ENCODE measurements at regions not wholly inside any gene's neighbourhood (a gene's known extent, or its start where the extent isn't known, plus 50 kb on each side); places are given as distances from the start of the nearest gene placed in this dataset.
"Not testable (repeated sequence)": the region's sequence is repeated elsewhere in the genome, so short reads cannot be mapped to it uniquely, and the experiment has no call there.

DNA sequence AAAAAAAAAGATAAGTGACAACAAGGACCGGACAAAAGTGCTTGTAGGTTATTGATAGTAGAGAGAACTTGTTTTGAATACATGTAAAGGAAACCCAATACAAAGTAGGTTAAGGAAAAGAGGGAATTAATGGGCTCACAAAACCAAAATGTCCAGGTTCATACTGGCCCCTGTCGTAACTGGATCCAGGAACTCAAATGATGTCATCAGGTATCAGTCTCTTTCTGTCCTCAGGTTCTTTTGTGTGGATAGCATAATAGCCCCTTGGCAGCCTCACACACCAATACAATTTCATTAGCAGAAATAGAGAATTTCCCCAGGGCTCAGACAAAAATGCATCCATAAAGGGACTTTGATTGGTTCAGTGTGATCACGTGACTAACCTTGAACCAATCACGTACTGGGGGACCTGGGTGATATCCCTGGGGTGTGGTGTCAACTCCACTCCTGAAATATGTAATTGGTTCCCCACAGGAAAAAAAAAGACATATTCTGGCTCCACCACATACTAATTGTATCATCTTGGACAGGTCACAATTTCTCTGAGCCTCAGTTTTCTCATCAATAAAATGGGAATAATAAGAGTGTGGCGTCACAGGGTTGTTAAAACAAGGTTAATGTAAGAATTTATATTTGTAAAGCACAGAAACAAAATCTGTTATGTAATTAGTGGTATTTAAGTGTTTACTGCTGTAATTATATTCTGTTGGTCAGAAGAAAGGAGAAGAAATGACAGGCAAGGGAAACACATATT is 174.8 kb downstream of the PDGFRA start:
- DNase-seq (ENCODE audit: low read depth), result no peak

DNA sequence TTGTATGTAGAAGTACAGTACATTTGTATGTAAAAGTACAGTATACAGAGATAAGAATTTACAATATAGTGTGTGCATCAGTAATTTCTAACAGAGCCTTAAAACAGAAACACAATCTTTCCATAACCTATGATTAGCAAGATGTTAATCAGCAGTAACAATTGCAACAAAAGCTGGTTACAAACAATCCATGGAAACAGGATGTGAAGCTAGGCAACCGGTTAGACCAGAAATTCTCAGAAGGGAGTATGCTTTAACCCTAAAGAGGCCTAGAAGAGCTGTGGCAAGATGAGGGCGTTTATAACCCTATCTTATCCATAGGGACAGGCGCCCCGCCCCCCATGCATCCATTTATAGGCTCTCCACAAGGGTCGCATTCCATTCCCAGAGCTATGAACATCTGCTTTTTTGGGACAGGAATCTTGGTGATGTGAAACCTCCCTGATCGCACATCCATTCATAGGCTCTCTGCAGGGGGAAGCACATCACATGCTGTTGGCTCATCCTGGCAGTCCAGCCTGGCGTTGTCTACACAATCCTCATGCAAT is 180.3 kb downstream of the PDGFRA start:
- not testable (repeated sequence) for DNase-seq (ENCODE audit: low read depth)

DNA sequence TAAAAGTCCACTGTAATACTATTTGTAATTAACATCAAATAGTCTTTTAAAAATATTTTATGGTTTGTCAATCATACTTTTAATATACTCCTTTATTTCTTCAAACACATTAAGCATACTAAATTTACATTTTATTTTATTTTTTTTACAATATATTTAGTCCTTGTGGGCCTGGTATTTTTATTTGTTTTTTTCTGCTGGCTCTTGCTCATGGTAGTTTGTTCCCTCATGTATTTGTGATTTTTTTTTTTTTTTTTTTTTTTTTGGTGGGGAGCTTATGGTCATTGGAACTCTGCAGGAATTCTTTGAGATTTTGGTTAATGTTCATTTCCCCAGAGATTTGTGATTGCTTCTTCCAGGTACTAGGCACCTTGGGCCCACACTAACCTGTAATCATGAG is 185.5 kb downstream of the PDGFRA start:
- no peak for DNase-seq (ENCODE audit: low read depth)

DNA sequence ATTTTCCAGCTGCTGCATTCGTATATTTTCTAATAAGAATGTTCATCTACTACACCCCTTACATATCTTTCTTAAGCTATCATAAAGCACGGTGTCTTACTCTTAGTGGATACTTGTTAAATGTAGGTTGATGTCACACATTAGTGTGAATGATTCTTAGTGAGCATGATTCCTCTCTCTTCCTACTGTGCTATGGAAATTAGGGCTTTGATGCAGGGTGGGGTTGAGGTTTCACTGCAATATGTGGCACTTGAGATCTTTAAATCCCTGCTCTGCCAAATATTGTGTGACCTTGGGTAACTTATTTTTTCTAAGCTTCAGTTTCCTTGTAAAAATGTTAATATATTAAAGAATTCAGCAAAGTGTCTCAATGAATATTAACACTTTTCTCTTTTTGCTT is 188.4 kb downstream of the PDGFRA start:
- DNase-seq (ENCODE audit: low read depth), result no peak

DNA sequence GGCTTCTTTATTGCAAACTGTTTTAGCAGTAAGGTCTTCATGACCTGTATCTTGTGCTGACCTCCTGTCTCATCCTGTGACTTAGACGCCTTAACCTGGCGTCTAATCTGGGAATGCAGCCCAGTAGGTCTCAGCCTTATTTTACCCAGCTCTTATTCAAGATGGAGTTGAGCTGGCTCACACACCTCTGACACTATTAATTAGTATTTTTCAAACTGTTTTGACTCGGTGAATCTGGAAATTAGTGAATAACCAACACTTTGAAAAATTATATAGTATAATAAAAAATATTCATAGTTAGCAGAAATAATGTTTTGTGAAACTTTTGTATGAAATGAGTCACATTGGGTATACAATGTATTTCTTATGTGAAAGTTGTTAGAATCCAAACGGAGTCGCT is 189.4 kb downstream of the PDGFRA start:
- no peak for DNase-seq (ENCODE audit: low read depth)

DNA sequence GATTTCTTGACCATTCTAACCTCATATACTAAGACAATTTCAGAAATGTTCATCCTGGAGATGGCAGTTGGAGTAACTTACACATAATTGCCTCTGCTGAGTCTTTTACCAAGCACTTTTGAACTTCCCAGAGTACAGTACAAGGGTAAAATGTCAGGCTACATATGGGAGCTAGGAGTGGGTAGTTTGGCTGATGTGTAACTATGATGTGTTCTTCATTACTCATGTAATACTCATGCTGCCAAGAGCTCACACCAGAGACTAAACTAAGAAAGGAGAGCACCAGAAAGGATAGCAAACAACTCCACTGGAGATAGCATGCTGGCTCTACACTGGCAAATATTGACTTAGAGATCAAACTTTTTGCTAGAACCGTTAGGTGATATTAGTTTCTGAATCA is 194.0 kb downstream of the PDGFRA start:
- DNase-seq (ENCODE audit: low read depth), result no peak

DNA sequence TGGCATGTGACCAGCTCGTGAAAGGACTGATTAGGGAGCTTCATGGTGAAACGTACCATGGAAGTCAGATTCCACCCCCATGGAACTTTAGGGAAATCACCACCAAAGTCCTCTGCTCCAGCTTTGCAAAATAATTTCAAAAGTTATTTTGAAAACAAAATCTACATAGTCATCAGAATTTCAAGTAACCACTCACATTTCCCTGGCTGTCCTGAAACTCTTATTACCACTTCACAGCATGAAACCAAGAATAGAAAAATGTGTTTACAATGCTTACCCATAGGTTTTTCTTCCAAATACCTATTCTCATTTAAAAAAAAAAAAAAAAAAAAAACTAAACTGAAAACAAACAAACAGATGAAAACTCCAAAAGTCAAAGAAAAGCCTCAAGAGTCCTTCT is 198.7 kb downstream of the PDGFRA start:
- no peak for DNase-seq (ENCODE audit: low read depth)

DNA sequence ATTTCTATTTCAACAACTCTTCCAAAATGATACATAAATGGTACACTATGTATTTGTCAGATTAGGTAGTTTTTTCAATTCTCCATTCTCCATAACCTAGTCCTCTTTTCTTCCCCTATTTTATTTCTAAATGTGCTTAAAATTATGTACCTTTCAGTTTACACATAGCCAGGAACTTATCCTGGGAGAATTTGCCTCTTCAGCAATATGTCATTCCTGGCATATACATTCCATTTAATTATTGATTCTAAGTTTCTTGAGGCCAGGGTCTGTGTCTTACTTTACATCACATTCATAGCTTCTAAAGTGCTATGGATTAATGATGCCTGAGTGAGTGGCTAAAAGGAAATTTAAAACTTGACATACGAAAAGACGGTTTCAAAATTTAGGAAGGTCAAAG is 199.8 kb downstream of the PDGFRA start:
- no peak for DNase-seq (ENCODE audit: low read depth)

DNA sequence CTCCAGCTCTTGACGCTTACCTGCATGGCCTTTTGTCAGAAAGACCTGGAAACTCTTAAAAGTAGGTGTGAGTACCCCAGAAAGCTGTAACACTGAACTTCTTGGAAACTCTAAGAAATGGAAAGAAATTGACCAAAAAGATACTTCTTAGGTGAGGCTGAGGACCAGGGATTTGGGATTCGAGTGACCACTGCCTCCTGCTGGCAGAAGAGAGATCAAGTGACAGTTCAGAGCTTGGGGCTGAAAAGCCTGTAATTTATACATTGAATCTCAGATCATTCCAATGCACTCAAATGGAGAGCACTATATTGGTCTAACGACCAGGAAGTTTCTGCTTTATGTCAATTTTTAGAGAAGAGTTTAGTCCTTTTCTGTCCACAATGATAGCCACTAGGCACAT is 204.6 kb downstream of the PDGFRA start:
- no peak for DNase-seq (ENCODE audit: low read depth)

DNA sequence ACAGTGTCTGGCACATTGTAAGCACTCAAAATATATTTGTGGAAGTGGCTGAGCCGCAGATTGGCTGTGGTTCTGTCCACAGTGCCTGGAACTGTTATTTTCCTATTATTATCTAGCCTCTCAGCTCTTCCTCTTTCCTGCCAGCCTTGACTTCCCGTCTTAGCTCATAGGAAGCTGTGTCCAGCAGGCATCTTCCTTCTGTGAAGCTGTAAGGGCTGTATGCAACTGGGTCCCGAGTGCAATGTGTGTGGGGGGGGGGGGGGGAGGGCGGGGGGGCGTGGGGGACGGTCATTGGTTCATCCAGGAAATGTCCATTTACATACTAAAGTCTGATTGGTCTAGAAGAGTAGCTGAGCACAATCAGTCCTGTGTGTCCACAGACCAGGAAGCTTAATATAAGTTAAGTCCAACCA is 210.7 kb downstream of the PDGFRA start:
- DNase-seq (ENCODE audit: low read depth), result peak; percentile 6

DNA sequence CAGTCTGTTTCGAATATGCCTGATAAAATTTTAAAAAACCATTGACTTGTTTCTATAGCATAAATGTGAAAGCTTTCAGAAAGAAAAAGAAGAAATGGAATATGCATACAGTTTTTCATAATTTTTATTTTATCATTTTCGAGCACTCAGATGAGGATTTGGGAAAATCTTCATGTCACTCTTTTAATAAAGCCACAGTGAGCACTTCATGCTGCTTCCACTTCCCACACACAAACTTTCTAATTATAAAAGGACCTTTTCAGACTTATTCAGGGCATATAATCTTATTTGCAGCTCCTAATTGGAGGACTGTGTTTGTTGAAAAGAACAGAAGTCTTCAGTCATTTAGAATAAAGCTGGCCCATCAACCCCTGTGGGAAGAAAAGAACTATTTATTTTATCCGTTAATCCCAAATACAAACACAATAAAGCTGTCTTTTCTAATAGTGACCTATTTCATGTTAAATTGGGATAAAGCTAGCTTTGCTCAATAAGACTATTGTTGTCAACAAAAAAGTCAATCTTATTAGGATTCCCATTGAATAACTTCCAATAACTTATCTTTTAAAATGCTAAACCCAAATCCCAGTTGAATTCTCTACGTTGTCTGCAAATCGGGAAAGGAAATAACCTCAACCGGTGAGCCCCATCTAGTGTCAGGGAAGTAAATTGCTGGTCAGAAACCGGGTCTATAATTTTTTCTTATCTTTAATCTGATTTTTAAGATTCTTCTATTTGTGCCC is 211.5 kb downstream of the PDGFRA start:
- DNase-seq (ENCODE audit: low read depth), result no peak

DNA sequence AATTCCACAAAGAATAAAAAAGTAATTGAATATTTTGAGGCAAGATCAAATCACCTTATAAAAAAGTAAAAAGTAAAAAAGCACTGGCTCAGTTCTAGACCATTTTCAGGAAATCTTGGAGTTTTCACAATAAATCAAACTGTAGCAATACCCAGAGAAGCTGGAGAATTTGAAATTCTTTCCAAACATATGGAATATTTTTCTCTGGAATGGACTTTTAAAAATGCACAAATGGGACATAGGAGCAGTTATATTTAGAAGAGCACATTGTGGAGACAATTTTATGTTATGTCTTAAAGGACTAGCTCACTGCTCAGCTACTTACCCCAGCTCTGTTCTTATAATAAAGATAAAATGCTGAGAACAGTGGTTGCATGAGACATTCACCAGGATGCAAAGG is 211.9 kb upstream of the KIT start:
- DNase-seq (ENCODE audit: low read depth), result peak; percentile 20

DNA sequence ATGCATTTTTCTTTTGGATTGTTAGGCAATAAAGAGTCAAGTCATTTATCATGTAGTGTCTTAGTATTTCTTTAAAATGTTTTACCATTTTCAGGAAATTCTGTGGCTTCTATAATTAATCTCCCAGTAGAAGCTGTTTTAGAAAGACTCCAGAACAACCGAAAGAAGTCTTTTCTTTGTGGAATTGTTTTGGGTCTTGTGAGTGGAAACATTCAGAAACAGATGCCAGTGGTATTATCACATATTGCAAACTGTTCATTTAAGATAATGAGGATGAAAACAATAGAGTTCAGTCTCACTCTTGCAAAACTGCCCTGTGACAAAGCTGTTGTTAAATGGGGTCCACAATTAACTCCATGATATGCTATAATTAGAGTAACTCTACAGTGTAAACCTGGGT is 211.2 kb upstream of the KIT start:
- DNase-seq (ENCODE audit: low read depth), result no peak

DNA sequence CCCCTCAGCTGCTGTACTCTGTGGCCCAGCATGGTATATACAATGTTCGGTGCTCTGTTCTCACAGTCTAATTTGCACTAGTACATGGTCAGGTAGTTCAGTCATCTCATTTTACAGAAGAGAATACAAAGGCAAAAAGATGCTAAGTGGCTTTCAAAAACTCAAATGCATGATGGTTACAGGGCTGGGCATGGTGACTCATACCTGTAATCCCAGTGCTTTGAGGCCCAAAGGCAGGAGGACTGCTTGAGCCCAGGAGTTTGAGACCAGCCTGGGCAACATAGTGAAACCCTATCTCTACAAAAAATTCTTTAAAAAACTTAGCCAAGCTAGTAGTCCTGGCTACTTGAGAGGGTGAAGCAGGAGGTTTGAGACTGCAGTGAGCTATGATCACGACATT is 210.5 kb upstream of the KIT start:
- no peak for DNase-seq (ENCODE audit: low read depth)

DNA sequence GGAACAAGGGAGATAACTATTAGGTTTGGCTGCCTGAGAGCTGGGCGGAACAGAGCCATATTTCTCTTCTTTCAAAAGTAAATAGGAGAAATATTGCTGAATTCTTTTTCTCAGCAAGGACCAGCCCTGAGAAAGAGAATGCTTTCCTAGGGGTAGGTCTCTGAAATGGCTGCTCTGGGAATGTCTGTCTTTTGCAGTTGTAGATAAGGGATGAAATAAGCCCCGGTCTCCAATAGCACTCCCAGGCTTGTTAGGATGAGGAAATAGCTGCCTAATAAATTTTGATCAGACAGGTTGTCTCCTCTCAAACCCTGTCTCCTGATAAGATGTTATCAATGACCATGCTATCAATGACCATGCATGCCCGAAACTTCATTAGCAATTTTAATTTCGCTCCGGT is 207.8 kb upstream of the KIT start:
- DNase-seq (ENCODE audit: low read depth), result no peak

DNA sequence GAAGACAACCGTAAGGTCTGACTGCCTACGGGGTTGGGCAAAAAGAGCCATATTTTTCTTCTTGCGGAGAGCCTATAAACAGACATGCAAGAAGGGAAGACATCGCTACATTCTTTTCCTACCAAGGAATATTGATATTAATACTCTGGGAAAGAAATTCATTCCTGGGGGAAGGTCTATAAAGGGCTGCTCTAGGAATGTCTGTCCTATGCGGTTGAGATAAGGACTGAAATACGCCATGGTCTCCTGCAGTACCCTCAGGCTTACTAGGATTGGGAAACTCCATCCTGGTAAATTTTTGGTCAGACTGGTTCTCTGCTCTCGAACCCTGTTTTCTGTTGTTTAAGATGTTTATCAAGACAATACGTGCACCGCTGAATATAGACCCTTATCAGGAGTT is 190.8 kb upstream of the KIT start:
- not testable (repeated sequence) for DNase-seq (ENCODE audit: low read depth)

DNA sequence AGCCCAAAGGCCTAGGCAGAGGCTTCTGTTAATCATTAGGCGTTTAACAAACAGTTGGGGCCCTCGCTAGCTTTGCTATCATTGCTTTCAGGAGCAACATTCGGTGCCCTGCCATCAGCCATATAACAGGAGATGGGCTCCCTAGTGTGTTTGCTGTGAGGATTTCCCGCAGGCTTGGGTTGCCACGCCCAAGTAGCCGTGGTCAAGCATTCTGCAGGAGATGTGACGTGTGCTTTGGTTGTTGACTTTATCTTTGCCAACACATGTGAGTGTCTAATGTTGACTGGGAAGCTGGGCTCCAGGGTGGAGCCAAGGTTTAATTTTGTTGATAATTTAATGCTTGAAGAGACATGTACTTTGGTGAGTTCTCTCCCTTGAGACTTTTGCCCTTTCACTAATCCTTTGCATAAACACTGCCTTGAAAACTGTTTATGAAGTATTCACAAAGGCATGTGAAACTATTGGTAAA is 184.6 kb upstream of the KIT start:
- DNase-seq (ENCODE audit: low read depth), result no peak

DNA sequence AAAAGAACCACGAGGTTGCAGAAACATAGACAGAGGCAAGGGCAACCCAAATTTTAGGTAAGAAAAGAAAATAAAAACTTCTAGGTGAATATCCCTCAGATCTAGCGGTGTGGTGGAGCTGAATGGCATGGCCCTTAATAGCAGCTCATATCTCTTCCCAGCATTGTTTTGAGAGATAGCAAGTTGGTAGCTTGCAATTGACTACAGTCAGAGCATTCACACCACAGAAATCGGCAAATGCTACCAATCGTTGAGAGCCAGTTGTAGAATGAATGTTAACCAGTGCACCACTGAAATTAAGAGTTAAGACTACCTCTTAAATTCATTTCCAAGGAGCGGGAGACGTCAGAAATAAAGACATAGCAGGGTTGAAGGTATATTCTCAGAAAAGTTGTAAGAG is 184.0 kb upstream of the KIT start:
- no peak for DNase-seq (ENCODE audit: low read depth)

DNA sequence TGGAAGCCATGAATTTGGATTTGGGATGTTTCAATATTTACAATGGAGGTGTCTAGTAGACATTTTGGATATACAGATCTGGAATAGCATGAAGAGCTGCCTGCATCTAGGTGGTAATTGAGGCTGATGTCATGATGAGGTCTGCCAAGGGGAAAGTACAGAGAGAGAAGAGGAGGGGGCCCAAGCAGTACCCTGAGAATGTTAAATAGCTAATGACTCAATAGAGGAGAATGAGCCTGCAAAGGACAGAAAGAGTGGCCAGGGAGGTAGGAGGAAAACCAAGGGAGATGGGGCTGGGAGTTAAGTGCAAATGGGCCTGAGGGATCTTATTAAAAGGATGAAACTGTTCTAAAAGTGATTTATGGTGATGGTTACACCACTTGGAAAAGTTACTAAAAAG is 182.2 kb upstream of the KIT start:
- DNase-seq (ENCODE audit: low read depth), result no peak

DNA sequence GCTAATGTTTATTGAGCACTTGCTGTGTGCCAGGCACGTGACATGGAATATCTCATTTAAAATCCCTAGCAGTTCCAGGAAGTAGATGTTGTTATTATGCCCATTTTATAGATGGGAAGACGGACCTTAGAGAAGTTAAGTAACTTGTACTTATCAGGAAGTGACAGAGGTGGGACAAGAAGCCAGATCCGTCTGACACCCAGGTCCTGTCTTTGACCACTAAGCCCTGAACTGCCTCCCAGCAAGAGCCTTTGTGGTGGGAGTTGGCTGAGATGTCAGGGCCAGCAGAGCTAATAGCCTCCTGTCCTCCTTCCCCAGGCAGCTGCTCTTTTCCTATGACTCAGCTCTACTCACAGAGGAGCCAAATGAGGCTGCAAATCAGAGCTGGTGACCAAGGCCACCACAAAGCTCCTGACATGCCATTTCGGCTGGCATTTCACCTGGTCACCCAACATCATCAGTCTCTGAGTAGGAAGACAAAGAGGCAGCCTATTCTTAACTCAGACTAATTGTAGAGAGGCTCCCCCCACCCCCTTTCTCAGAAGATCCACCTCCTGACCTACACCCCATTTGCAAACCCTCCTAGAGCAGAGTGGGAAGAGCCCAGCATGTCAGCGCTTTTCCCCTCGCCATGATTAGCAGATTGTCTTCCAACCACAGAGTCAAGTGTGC is 175.1 kb upstream of the KIT start:
- no peak for DNase-seq (ENCODE audit: low read depth)

DNA sequence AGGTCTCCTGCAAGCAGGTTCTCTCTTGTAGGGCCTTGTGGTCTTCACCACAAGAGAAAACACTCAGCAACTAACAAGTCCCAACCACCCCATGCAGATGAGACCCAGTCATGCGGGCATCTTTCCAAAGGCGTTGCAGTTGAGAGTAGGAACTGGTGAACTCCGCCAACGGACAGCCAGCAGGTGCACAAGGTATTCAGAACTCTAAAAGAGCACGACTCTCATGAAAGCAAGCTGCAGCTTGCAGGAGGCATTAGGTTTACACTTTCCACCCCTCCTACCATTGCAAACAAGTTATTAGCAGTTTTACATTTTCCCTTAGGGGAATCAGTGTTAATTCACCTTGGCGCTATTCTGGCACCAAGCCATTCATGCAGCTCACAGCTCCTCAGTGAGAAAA is 173.4 kb upstream of the KIT start:
- no peak for DNase-seq (ENCODE audit: low read depth)

DNA sequence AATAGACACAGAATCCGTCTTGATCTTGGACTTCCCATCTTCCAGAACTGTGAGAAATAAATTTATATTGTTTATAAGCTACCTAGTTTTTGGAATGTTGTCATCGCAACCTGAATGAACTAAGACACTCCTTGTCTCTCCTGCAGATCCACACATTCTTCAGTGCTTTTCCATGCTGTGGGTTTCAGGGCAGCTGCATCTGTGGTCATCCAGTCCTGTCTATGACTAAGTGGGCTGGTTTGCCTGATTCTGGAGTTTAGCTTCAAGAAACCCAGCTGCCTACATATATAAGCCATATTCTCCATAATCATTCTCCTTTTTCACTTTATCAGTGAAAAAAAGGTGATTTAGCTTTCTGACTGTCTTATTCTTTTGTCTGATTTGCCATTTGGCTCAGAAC is 170.3 kb upstream of the KIT start:
- DNase-seq (ENCODE audit: low read depth), result no peak

DNA sequence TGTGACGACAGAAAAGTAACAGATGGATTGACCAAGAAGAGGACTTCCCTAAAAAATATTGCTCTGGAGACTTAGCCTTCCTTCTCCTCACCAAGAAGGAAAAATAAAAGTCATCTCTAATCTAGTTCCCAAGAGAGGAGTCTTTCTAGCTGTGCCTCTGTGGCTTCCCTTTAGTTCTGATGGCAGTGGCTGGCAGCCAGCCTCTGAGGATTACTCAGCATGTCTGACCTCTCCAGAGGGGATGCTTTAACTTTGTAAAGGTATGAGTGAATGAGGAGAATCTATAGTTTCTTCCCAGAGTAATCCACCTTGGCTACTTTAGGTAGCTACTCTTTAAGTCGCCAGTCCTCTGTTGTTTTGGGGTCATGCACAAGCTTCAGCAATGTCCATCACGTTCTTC is 163.9 kb upstream of the KIT start:
- no peak for DNase-seq (ENCODE audit: low read depth)
